GM13976 (cell line): ENCODE measurements at regions not wholly inside any gene's neighbourhood (a gene's known extent, or its start where the extent isn't known, plus 50 kb on each side); places are given as distances from the start of the nearest gene placed in this dataset.

ENCODE experiments used
- DNase-seq: peaks from one replicate; pipeline ENCODE4 v3.0.0; 2012; ENCODE audit warnings: low spot score
- CTCF ChIP-seq: IDR thresholded peaks from 2 replicates; pipeline ENCODE4 v1.5.1; 2012; ENCODE audit warnings: borderline replicate concordance, mild to moderate bottlenecking; ENCODE audit not compliant: insufficient read depth; ENCODE audit errors: extremely low read depth, missing control alignments, control extremely low read depth
- in situ Hi-C: fragments of 300-500 bp; cut with MboI; formaldehyde crosslinking; loops from one replicate; pipeline ENCODE4 v1.12.0; 2022; ENCODE audit warnings: low sequenced_read_pairs, mixed read lengths, inconsistent platforms; ENCODE audit not compliant: unreplicated experiment

DNA sequence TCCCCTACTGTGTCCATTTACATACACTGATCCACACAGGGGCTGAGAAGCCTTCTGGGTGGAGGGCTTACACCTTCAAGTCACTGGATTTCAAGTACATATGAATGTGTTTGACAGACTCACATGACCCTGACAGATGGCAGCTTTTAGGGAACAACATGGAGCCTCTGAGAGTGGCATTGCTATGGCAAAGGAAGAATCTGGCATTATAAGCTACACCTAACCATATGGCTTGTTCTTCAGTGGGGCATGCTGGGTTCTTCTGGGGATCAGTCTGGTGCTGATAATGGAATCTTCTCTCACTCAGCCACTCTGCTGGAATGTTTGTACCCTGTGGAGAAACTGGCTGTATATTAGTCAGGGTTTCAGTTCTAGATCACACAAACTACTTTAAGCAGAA is 68.5 kb upstream of the PDE4B start:
- TF ChIP-seq CTCF: no peak
- DNase-seq: no peak
- in situ Hi-C loops: loop anchor here (25.0 kb wide), 1 partner anchor 513 kb away; no protein-coding TSS in a partner anchor

DNA sequence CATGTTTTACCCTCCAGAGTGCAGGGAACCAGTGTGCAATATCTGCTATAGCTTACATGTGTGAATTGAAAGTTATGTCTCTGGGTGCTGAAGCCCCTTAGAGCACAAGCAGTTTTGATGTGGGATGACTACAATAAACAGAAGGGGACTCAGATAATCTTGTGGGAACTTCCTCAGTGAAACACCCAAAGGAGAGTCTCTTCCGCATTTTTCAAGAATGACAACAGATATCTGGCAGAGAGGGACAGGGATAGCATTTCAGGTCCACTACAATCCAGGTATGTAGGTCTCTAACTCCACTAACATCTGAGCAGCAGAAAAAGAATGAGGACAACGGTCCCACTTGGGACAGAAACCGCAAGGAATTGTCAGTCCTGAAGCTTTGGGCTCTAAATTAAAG is 67.6 kb upstream of the PDE4B start:
- TF ChIP-seq CTCF: no peak
- in situ Hi-C loops: no loop called here
- no peak for DNase-seq

DNA sequence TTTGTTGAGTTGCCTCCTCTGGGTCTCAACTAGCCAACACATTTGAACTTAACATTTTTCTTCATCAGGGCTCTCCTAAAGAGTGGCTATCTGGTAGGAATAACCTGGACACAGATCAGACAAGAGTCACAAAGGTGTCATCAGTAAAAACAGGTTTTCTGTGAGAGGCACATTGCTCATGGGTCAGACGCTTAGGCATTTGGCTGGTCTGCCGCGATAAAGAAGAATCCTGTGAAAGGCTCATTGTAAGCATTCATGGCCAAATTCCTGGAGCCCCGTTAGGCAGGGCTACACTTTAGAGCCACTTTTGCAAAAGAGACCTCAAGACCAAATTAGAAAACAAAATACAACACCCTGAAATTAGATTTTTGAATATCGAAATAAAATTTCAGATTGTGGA is 64.2 kb upstream of the PDE4B start:
- no peak for DNase-seq
- in situ Hi-C loops: no loop called here
- TF ChIP-seq CTCF: no peak

GRCh38 chr1:65729259-65729658 is 63.4 kb upstream of the PDE4B start:
- no peak for DNase-seq
- no peak for TF ChIP-seq CTCF
- in situ Hi-C loops: no loop called here

DNA sequence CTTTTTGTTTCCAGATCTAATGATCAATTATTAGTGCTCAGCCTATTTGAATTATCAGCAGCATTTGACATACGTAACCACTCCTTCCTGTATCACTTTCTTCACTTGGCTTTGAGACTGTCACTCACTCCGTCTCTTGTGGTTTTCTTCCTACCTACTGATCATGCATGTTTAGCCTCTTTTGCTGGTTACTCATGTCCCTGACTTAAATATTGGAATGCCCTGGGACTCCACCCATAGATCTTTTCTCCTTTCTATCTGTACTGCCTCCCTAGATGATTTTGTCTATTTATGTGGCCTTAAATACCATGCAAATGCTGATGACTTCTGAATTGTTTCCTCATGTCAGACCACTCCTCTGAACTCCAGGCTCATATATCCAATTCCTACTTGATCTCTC is 57.7 kb upstream of the PDE4B start:
- no peak for DNase-seq
- in situ Hi-C loops: no loop called here
- TF ChIP-seq CTCF: no peak

DNA sequence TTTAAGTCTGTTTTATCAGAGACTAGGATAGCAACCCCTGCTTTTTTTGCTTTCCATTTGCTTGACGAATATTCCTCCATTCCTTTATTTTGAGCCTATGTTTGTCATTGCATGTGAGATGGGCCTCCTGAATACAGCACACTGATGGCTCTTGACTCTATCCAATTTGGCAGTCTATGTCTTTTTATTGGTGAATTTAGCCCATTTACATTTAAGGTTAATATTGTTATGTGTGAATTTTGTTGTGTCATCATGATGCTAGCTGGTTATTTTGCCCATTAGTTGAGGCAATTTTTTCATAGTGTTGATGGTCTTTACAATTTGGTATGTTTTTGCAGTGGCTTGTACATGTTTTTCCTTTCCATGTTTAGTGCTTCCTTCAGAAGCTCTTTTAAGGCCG is 50.7 kb upstream of the PDE4B start:
- in situ Hi-C loops: no loop called here
- TF ChIP-seq CTCF: no peak
- DNase-seq: no peak
